DND-41 (cell line): ENCODE measurements at regions not wholly inside any gene's neighbourhood (a gene's known extent, or its start where the extent isn't known, plus 50 kb on each side); places are given as distances from the start of the nearest gene placed in this dataset.

ENCODE experiments used
- ATAC-seq: fragments of 200-7000 bp; cut with Tn5 transposase; 3 replicates; pipeline ENCODE4 v1.9.1; 2021; ENCODE audit warnings: low read depth; ENCODE audit not compliant: insufficient read depth
- DNase-seq: peaks from one replicate; pipeline ENCODE4 v3.0.0-alpha.2; 2020
- H2AFZ ChIP-seq: 2 replicates; pipeline ENCODE4 v1.6.0; 2012; ENCODE audit warnings: low read depth, low read length
- H3K27ac ChIP-seq: 2 replicates; pipeline ENCODE4 v1.5.1; 2012; ENCODE audit warnings: low read length, inconsistent platforms
- H3K27me3 ChIP-seq: fragments of 200-600 bp; sonication (generic); 2 replicates; pipeline ENCODE4 v1.6.0; 2012; ENCODE audit warnings: low read length, mild to moderate bottlenecking, inconsistent platforms; ENCODE audit not compliant: insufficient read depth, poor library complexity
- H3K36me3 ChIP-seq: 2 replicates; pipeline ENCODE4 v1.5.1; 2012; ENCODE audit warnings: low read length, inconsistent platforms; ENCODE audit not compliant: insufficient read depth
- H3K4me1 ChIP-seq: 2 replicates; pipeline ENCODE4 v1.5.1; 2012; ENCODE audit warnings: mild to moderate bottlenecking, low read length; ENCODE audit not compliant: insufficient read depth
- H3K4me2 ChIP-seq: 2 replicates; pipeline ENCODE4 v1.6.0; 2012; ENCODE audit warnings: mild to moderate bottlenecking, moderate library complexity, low read length, inconsistent platforms; ENCODE audit not compliant: insufficient read depth
- H3K4me3 ChIP-seq, 2 experiments: fragments of 200-600 bp in 1 of 2; shearing (Covaris generic) in 1 of 2; 2 replicates each; pipeline ENCODE4 v1.5.1; 2012 to 2016; ENCODE audit warnings: inconsistent platforms in 2 of 2, low read length in 2 of 2, mild to moderate bottlenecking in 2 of 2, low read depth in 1 of 2, moderate library complexity in 1 of 2
- H3K79me2 ChIP-seq: 2 replicates; pipeline ENCODE4 v1.6.0; 2012; ENCODE audit warnings: low read length, inconsistent platforms; ENCODE audit not compliant: insufficient read depth
- H3K9ac ChIP-seq: 2 replicates; pipeline ENCODE4 v1.6.0; 2012; ENCODE audit warnings: low read depth, mild to moderate bottlenecking, inconsistent platforms, low read length, moderate library complexity
- H3K9me3 ChIP-seq: 2 replicates; pipeline ENCODE4 v1.5.1; 2012; ENCODE audit warnings: low read length, moderate library complexity, mild to moderate bottlenecking, inconsistent platforms; ENCODE audit not compliant: insufficient read depth, severe bottlenecking
- H4K20me1 ChIP-seq: 2 replicates; pipeline ENCODE4 v1.6.0; 2012; ENCODE audit warnings: low read length; ENCODE audit not compliant: insufficient read depth
- CTCF ChIP-seq: IDR thresholded peaks from 2 replicates; pipeline ENCODE4 v1.5.1; 2012; ENCODE audit warnings: borderline replicate concordance, low read length, moderate library complexity, mild to moderate bottlenecking; ENCODE audit not compliant: poor library complexity, severe bottlenecking; ENCODE audit errors: extremely low read depth
- EZH2 ChIP-seq: IDR thresholded peaks from 3 replicates; pipeline ENCODE4 v1.6.1; 2012; ENCODE audit warnings: borderline replicate concordance, low read depth, mild to moderate bottlenecking, moderate library complexity, low read length, inconsistent platforms; ENCODE audit not compliant: severe bottlenecking

GRCh38 chr9:31597977-31598376, 786.5 kb upstream of the ACO1 start:
- H3K9me3 ChIP-seq = no peaks in the 10 kb centered on the region
- TF ChIP-seq CTCF (no peak), EZH2 (no peak)
- ATAC-seq = peak; percentile 55; the same call in 1 of the 3 replicates
- no peak overlapping the region for H2AFZ ChIP-seq
- H3K4me2 ChIP-seq = no peak overlapping the region
- no peaks in the 10 kb centered on the region for H4K20me1 ChIP-seq
- H3K36me3 ChIP-seq = no peaks in the 10 kb centered on the region
- no peak for DNase-seq
- H3K79me2 ChIP-seq = no peaks in the 10 kb centered on the region
- no peak overlapping the region for H3K9ac ChIP-seq
- H3K27ac ChIP-seq = no peak overlapping the region
- no peak overlapping the region for H3K4me3 ChIP-seq
- H3K27me3 ChIP-seq = no peaks in the 10 kb centered on the region
- no peaks in the 10 kb centered on the region for H3K4me1 ChIP-seq

GRCh38 chr9:31601666-31602065, 782.8 kb upstream of the ACO1 start:
- Histone ChIP-seq H3K9me3 (no peaks in the 10 kb centered on the region), H3K79me2 (no peaks in the 10 kb centered on the region), H3K27me3 (no peaks in the 10 kb centered on the region), H3K4me1 (no peaks in the 10 kb centered on the region), H3K9ac (no peak overlapping the region), H4K20me1 (no peaks in the 10 kb centered on the region), H3K4me2 (no peak overlapping the region), H3K4me3 (no peak overlapping the region), H2AFZ (no peak overlapping the region), H3K36me3 (no peaks in the 10 kb centered on the region), H3K27ac (no peak overlapping the region)
- no peak for DNase-seq
- TF ChIP-seq CTCF (no peak), EZH2 (no peak)
- no peak for ATAC-seq

GRCh38 chr9:31604531-31604930, 779.9 kb upstream of the ACO1 start:
- no peak for DNase-seq
- TF ChIP-seq EZH2 = no peak
- no peak for TF ChIP-seq CTCF
- Histone ChIP-seq H3K4me3 (no peak overlapping the region), H3K4me2 (no peak overlapping the region), H4K20me1 (no peaks in the 10 kb centered on the region), H3K27ac (no peak overlapping the region), H3K4me1 (no peaks in the 10 kb centered on the region), H3K27me3 (no peaks in the 10 kb centered on the region), H3K79me2 (no peaks in the 10 kb centered on the region), H3K36me3 (no peaks in the 10 kb centered on the region), H3K9me3 (no peaks in the 10 kb centered on the region), H2AFZ (no peak overlapping the region), H3K9ac (no peak overlapping the region)
- ATAC-seq = no peak

DNA sequence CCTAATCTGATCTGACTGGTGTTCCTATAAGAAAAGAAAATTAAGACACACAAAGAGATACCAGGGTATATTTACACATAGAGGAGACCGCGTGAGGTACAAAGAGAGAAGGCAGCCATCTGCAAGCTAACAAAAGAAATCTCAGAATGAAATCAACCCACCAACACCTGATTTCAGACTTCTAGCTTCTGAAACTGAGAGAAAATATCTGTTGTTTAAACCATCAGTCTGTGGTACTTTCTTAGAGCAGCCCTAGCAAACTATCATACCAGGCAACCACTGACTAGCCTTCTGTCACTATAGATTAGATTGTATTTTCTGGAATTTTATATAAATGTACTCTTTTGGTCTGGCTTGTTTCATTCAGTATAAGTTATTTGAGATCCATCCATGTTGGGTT, 779.3 kb upstream of the ACO1 start:
- H3K4me1 ChIP-seq = no peaks in the 10 kb centered on the region
- no peak overlapping the region for H3K4me2 ChIP-seq
- no peak for TF ChIP-seq EZH2
- TF ChIP-seq CTCF = no peak
- H3K27ac ChIP-seq = no peak overlapping the region
- no peak overlapping the region for H3K9ac ChIP-seq
- no peak overlapping the region for H2AFZ ChIP-seq
- no peaks in the 10 kb centered on the region for H3K79me2 ChIP-seq
- no peaks in the 10 kb centered on the region for H3K27me3 ChIP-seq
- no peak overlapping the region for H3K4me3 ChIP-seq
- ATAC-seq (no peak), DNase-seq (no peak)
- no peaks in the 10 kb centered on the region for H4K20me1 ChIP-seq
- H3K9me3 ChIP-seq = no peaks in the 10 kb centered on the region
- no peaks in the 10 kb centered on the region for H3K36me3 ChIP-seq
